Liver (tissue), 3 donors: ENCODE measurements at regions not wholly inside any gene's neighbourhood (a gene's known extent, or its start where the extent isn't known, plus 50 kb on each side); places are given as distances from the start of the nearest gene placed in this dataset.

Experiments
- EGR1 ChIP-seq, 2 donors: IDR thresholded peaks; 2 replicates each; pipeline ENCODE4 v1.6.1; 2016 to 2018; ENCODE audit warnings: antibody characterized with exemption in 2 of 2, low read depth in 2 of 2
- FOXA1 ChIP-seq: IDR thresholded peaks from 2 replicates; pipeline ENCODE4 v1.6.1; 2016; ENCODE audit warnings: antibody characterized with exemption
- GABPA ChIP-seq, 2 donors: IDR thresholded peaks in 1 of 2; conservative IDR thresholded peaks in 1 of 2; 2 replicates each; pipeline ENCODE4 v1.6.1; 2016; ENCODE audit warnings: antibody characterized with exemption in 2 of 2, mild to moderate bottlenecking in 1 of 2, moderate library complexity in 1 of 2
- HNF4A ChIP-seq, 2 donors: conservative IDR thresholded peaks; 2 replicates each; pipeline ENCODE4 v1.6.1; 2016; ENCODE audit warnings: antibody characterized with exemption in 2 of 2, mild to moderate bottlenecking in 2 of 2
- HNF4G ChIP-seq: IDR thresholded peaks from 2 replicates; pipeline ENCODE4 v1.6.1; 2016; ENCODE audit warnings: antibody characterized with exemption
- MAX ChIP-seq: IDR thresholded peaks from 2 replicates; pipeline ENCODE4 v1.6.1; 2016; ENCODE audit warnings: antibody characterized with exemption
- NR2F2 ChIP-seq: IDR thresholded peaks from 2 replicates; pipeline ENCODE4 v1.6.1; 2016; ENCODE audit warnings: antibody characterized with exemption
- RAD21 ChIP-seq, 2 donors: IDR thresholded peaks; 2 replicates each; pipeline ENCODE4 v1.6.1; 2016; ENCODE audit warnings: antibody characterized with exemption in 2 of 2, mild to moderate bottlenecking in 2 of 2
- REST ChIP-seq: IDR thresholded peaks from 2 replicates; pipeline ENCODE4 v1.6.1; 2016; ENCODE audit warnings: antibody characterized with exemption, mild to moderate bottlenecking
- TAF1 ChIP-seq: conservative IDR thresholded peaks from 2 replicates; pipeline ENCODE4 v1.6.1; 2016; ENCODE audit warnings: antibody characterized with exemption, mild to moderate bottlenecking
- YY1 ChIP-seq: IDR thresholded peaks from 2 replicates; pipeline ENCODE4 v1.6.1; 2016; ENCODE audit warnings: antibody characterized with exemption, mild to moderate bottlenecking
- ZBTB33 ChIP-seq: IDR thresholded peaks from 2 replicates; pipeline ENCODE4 v1.6.1; 2016; ENCODE audit warnings: antibody characterized with exemption
- TF ChIP-seq, protein P1 (sequence below): fragments of 150-350 bp; IDR thresholded peaks from 2 replicates; pipeline ENCODE4 v1.5.1; 2017; ENCODE audit warnings: improper control_type of control experiment, low read depth, low read length; ENCODE audit not compliant: missing input control
- donor health status: healthy.
- donor health status: healthy.

GRCh38 chr4:108263057-108263456 lies 94.3 kb upstream of the LEF1 start:
- TF ChIP-seq, protein P1, sequence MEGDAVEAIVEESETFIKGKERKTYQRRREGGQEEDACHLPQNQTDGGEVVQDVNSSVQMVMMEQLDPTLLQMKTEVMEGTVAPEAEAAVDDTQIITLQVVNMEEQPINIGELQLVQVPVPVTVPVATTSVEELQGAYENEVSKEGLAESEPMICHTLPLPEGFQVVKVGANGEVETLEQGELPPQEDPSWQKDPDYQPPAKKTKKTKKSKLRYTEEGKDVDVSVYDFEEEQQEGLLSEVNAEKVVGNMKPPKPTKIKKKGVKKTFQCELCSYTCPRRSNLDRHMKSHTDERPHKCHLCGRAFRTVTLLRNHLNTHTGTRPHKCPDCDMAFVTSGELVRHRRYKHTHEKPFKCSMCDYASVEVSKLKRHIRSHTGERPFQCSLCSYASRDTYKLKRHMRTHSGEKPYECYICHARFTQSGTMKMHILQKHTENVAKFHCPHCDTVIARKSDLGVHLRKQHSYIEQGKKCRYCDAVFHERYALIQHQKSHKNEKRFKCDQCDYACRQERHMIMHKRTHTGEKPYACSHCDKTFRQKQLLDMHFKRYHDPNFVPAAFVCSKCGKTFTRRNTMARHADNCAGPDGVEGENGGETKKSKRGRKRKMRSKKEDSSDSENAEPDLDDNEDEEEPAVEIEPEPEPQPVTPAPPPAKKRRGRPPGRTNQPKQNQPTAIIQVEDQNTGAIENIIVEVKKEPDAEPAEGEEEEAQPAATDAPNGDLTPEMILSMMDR: no peak
- no peak for TF ChIP-seq REST
- TF ChIP-seq TAF1: no peak
- TF ChIP-seq FOXA1: no peak
- TF ChIP-seq GABPA (IDR thresholded peaks at IDR 0.05 in 1 of 2, conservative IDR thresholded peaks at IDR 0.05 in 1 of 2): no peak
- no peak for TF ChIP-seq ZBTB33
- TF ChIP-seq MAX: no peak
- no peak for TF ChIP-seq HNF4G
- no peak for TF ChIP-seq RAD21 (IDR thresholded peaks at IDR 0.05)
- TF ChIP-seq EGR1 (IDR thresholded peaks at IDR 0.05; ENCODE audit: low read depth in 2 of 2): no peak
- no peak for TF ChIP-seq NR2F2
- TF ChIP-seq HNF4A (conservative IDR thresholded peaks at IDR 0.05): no peak
- TF ChIP-seq YY1: no peak
